ENCODE measurements at regions not wholly inside any gene's neighbourhood (a gene's known extent, or its start where the extent isn't known, plus 50 kb on each side); places are given as distances from the start of the nearest gene placed in this dataset.

DNA sequence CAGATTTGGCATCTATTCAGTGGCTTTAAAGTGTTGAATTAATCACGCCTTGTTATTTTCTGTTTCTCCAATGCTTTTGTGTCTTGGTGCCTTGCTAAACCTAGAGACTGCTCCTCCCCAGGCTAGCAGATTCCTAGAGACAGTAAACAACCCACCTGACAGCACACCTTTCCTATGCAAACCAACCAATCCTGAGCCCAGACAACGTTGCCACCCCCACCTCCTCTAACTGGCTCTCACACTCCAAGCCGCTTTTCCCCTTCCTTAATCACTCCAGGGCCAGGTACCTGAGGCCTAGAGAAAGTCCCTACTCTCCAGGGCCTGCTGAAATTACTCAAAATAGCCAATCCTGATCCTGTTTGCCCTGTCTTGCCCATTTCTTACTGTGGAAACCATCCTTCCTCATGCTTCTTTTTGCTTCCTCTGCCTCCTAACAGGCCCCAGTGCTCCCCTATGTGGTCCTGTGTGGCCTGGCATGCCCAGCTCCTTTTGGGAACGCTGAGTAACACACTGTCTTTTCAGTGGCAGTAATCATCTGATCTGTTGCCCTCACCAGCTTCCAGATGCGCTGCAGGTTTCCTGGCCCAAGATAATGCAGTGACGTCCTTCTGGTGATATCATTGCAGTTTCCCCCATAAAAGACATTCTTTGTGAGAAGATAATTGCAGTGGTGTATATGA is 53.4 kb downstream of the GAS1 start:
- DNase-seq = no peak
- Histone ChIP-seq H3K4me3 (ENCODE audit: low read length) (no peak overlapping the region), H3K27ac (ENCODE audit: low read length) (no peak overlapping the region), H3K36me3 (ENCODE audit: control insufficient read depth, insufficient read depth, low read length) (no peaks in the 10 kb centered on the region), H3K9me3 (replicated peaks; ENCODE audit: control insufficient read depth, low read depth, low read length) (no peaks in the 10 kb centered on the region), H3K27me3 (ENCODE audit: control insufficient read depth, insufficient read depth, low read length) (no peaks in the 10 kb centered on the region), H3K4me1 (ENCODE audit: control insufficient read depth, insufficient read depth, low read length) (no peaks in the 10 kb centered on the region)
- WGBS (ENCODE audit: insufficient coverage) = 49% methylated on average over 3 of the region's 6 CpGs

DNA sequence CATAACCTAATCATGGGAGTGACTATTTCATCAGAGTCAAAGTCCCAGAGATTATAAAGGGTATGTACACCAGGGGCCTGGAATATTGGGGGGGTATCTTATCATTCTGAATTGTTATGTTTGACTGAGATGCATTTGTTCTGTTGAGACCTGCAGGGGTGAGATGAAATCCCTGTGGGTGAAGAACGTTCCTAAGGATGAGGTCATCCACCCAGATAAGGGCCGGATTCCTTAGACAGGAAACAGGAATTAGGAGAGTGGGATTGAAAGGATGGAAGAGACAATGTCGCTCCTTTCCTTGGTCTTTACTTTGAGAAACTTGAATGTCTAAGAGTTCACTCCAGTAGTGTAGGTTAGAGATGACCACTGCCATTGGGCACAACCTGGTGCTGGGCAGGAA is 54.7 kb downstream of the GAS1 start:
- no peaks in the 10 kb centered on the region for H3K9me3 ChIP-seq (replicated peaks; ENCODE audit: control insufficient read depth, low read depth, low read length)
- H3K27me3 ChIP-seq (ENCODE audit: control insufficient read depth, insufficient read depth, low read length) = no peaks in the 10 kb centered on the region
- WGBS (ENCODE audit: insufficient coverage) = 48% methylated on average over 2 of the region's 3 CpGs
- no peaks in the 10 kb centered on the region for H3K4me1 ChIP-seq (ENCODE audit: control insufficient read depth, insufficient read depth, low read length)
- no peaks in the 10 kb centered on the region for H3K36me3 ChIP-seq (ENCODE audit: control insufficient read depth, insufficient read depth, low read length)
- H3K4me3 ChIP-seq (ENCODE audit: low read length) = no peak overlapping the region
- no peak for DNase-seq
- H3K27ac ChIP-seq (ENCODE audit: low read length) = no peak overlapping the region

DNA sequence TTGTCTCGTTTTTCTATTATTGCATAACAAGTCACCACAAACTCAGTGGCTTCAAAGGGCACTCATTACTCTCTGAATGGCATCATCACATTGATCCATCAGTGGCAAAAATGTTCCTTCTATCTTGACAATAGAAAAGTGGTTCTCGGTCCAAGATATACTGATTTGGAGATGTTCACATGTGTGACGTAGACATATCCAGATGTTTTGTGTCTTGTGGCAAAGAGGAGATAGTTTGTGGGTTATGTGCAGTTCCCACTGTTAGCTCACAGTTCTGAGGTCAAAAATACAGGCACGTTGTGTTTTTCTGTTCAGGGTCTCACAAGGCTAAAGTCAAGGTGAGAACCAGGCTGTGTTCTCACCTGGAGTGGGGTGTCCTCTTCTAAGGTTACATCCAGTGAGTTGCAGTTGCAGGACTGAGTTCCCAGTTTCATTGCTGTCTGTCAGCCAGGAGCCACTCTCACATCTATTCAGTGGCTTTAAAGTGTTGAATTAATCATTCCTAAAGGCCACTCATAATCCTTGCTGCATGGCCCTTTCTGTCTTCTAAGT is 55.3 kb downstream of the GAS1 start:
- Histone ChIP-seq H3K9me3 (replicated peaks; ENCODE audit: control insufficient read depth, low read depth, low read length) (no peaks in the 10 kb centered on the region), H3K27me3 (ENCODE audit: control insufficient read depth, insufficient read depth, low read length) (no peaks in the 10 kb centered on the region), H3K36me3 (ENCODE audit: control insufficient read depth, insufficient read depth, low read length) (no peaks in the 10 kb centered on the region), H3K27ac (ENCODE audit: low read length) (no peak overlapping the region), H3K4me3 (ENCODE audit: low read length) (no peak overlapping the region), H3K4me1 (ENCODE audit: control insufficient read depth, insufficient read depth, low read length) (no peaks in the 10 kb centered on the region)
- 80% methylated on average over 2 of the region's 4 CpGs for WGBS (ENCODE audit: insufficient coverage)
- DNase-seq = no peak

DNA sequence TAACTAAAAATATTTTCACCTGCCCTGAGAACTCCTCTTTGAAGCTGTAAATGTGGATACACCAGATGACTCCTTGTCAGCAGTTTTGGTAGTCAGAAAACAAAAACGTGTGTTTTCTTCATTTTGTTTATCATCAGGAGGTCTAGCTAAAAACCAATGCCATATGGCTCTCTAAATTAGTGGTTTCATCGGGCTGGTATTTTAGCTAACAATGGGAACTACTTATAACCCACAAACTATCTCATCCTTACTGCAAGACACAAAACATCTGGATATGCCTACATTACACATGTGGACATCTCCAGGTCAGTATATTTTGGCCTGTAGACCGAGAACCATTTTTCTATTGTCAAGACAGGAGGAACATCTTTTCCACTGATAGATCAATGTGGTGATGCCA is 56.2 kb downstream of the GAS1 start:
- H3K36me3 ChIP-seq (ENCODE audit: control insufficient read depth, insufficient read depth, low read length) = no peaks in the 10 kb centered on the region
- DNase-seq = no peak
- WGBS (ENCODE audit: insufficient coverage) = 88% methylated on average over 1 of the region's 3 CpGs
- no peaks in the 10 kb centered on the region for H3K27me3 ChIP-seq (ENCODE audit: control insufficient read depth, insufficient read depth, low read length)
- H3K27ac ChIP-seq (ENCODE audit: low read length) = no peak overlapping the region
- no peaks in the 10 kb centered on the region for H3K4me1 ChIP-seq (ENCODE audit: control insufficient read depth, insufficient read depth, low read length)
- no peaks in the 10 kb centered on the region for H3K9me3 ChIP-seq (replicated peaks; ENCODE audit: control insufficient read depth, low read depth, low read length)
- no peak overlapping the region for H3K4me3 ChIP-seq (ENCODE audit: low read length)

DNA sequence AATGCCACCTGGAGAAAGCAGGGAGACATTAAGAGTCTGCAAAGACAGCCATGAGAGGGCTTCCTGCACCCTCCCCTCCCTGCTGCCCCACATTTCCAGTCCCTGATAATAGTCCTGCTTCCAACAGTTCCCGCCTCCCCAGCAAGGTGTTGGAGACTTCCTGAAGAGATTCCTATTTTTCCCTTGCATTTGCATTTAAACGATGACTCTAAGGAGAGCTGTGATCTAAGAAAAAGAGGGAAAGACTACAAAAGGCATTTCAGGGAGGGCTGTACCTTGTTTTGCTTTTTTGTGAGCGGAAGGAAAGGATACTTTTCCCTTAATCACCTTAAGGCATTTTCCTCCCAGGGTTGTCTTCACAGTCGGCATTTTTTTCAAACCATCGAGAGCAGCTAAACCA is 62.1 kb downstream of the GAS1 start:
- no peak for DNase-seq
- Histone ChIP-seq H3K9me3 (replicated peaks; ENCODE audit: control insufficient read depth, low read depth, low read length) (no peaks in the 10 kb centered on the region), H3K4me3 (ENCODE audit: low read length) (no peak overlapping the region), H3K36me3 (ENCODE audit: control insufficient read depth, insufficient read depth, low read length) (no peaks in the 10 kb centered on the region), H3K27ac (ENCODE audit: low read length) (no peak overlapping the region), H3K27me3 (ENCODE audit: control insufficient read depth, insufficient read depth, low read length) (no peaks in the 10 kb centered on the region), H3K4me1 (ENCODE audit: control insufficient read depth, insufficient read depth, low read length) (no peaks in the 10 kb centered on the region)
- WGBS (ENCODE audit: insufficient coverage) = no CpG with 5 or more reads among the region's 5 CpGs

DNA sequence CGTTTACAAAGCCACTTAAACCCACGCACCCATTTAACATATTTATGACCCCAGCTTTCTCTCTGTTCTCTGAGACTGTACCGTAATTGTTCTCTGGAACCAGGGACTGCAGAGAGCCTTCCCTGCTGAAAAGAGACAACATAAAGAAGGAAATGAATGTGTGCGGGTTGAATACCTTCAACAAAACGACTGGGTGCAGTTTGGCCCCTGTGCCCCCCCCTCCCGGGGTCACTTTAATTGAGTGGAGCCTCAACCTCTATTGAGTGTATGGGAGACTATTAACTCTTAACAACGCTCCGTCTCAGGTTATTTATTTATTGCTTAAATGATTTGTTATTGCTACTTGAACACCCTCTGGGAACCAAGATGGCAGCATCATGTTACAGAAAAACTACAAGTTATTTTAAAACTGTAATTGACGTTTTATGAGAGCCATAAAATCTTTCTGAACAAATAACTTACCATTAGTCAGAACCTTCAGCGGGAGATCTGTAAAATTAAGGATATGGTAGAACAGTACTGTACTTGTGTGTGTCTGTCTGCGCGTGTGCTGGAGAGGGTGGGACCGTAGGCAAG is 70.6 kb downstream of the GAS1 start:
- Histone ChIP-seq H3K4me3 (ENCODE audit: low read length) (no peak overlapping the region), H3K9me3 (replicated peaks; ENCODE audit: control insufficient read depth, low read depth, low read length) (no peaks in the 10 kb centered on the region), H3K4me1 (ENCODE audit: control insufficient read depth, insufficient read depth, low read length) (no peaks in the 10 kb centered on the region), H3K36me3 (ENCODE audit: control insufficient read depth, insufficient read depth, low read length) (no peaks in the 10 kb centered on the region), H3K27ac (ENCODE audit: low read length) (no peak overlapping the region), H3K27me3 (ENCODE audit: control insufficient read depth, insufficient read depth, low read length) (no peaks in the 10 kb centered on the region)
- DNase-seq = no peak
- WGBS (ENCODE audit: insufficient coverage) = 67% methylated on average over 1 of the region's 13 CpGs

DNA sequence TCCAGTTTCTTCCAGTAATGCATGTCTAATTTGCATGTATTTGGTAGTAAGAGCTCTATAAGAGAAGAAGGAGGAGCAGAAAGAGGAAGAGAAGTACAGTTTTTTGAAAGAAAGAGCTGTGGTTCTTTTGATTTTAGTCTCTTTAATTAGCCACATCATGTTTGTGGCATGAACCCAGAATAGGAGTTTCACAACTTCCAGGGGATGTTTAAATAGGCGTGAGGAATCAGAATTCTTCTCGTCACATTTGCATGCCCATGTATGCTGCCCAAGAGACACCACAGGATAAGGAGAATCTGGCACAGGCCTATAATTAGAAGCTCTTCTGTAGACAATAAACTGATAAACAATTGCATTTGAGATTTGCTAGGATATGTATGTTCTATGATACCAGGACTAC is 78.7 kb downstream of the GAS1 start:
- H3K4me1 ChIP-seq (ENCODE audit: control insufficient read depth, insufficient read depth, low read length) = peaks cover 6% of the 10 kb centered on the region
- no CpG with 5 or more reads among the region's 2 CpGs for WGBS (ENCODE audit: insufficient coverage)
- no peak overlapping the region for H3K27ac ChIP-seq (ENCODE audit: low read length)
- H3K9me3 ChIP-seq (replicated peaks; ENCODE audit: control insufficient read depth, low read depth, low read length) = no peaks in the 10 kb centered on the region
- H3K27me3 ChIP-seq (ENCODE audit: control insufficient read depth, insufficient read depth, low read length) = no peaks in the 10 kb centered on the region
- peak; percentile 20 for DNase-seq
- no peaks in the 10 kb centered on the region for H3K36me3 ChIP-seq (ENCODE audit: control insufficient read depth, insufficient read depth, low read length)
- H3K4me3 ChIP-seq (ENCODE audit: low read length) = no peak overlapping the region

DNA sequence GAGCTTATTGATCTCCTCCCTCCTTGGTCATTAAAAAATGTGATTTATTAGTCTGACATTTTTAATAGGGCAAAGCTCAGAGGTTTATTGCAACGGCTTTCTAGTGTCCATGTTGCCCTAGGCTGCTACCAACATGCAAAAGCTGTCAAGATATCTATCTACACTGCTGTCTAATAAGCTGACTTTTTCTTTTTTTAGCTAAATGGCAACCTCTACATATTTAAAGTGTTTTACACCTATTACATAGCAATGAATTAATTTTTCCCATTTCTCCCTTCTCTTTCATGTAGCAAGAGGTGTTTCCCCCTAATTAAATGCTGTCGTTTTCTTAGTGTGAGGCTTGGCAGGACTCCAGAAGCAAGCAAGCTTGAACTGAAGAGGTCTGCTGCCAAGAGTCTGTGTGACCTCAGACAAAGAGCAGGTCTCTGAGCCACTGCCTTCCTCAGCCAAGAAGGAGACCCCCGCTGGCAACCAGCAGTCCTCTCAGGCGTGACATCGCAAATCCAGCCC is 79.4 kb downstream of the GAS1 start:
- H3K4me1 ChIP-seq (ENCODE audit: control insufficient read depth, insufficient read depth, low read length) = peaks cover 6% of the 10 kb centered on the region
- no peak for DNase-seq
- no peaks in the 10 kb centered on the region for H3K36me3 ChIP-seq (ENCODE audit: control insufficient read depth, insufficient read depth, low read length)
- WGBS (ENCODE audit: insufficient coverage) = no CpG with 5 or more reads among the region's 5 CpGs
- H3K27me3 ChIP-seq (ENCODE audit: control insufficient read depth, insufficient read depth, low read length) = no peaks in the 10 kb centered on the region
- no peaks in the 10 kb centered on the region for H3K9me3 ChIP-seq (replicated peaks; ENCODE audit: control insufficient read depth, low read depth, low read length)
- H3K4me3 ChIP-seq (ENCODE audit: low read length) = no peak overlapping the region
- H3K27ac ChIP-seq (ENCODE audit: low read length) = no peak overlapping the region

DNA sequence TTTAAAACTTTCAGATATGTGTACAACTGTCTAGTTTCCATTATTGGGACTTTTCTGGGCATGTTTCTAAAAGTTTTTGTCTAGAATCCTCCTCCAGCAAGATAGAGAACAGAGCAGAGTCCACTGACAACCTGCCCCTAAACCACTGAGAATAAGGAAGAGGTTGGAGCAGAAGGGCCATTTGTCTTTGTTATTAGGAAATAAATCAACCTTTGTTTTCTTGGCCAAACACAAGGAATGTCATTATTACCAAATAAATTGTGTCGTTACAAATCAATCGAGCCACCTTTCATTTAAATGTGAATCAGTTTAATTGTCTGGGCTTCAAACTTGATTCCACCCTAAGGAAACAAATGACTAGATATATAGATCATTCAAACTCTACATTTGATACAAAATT is 81.4 kb downstream of the GAS1 start:
- no CpG with 5 or more reads among the region's 2 CpGs for WGBS (ENCODE audit: insufficient coverage)
- Histone ChIP-seq H3K4me3 (ENCODE audit: low read length) (no peak overlapping the region), H3K4me1 (ENCODE audit: control insufficient read depth, insufficient read depth, low read length) (peaks cover 6% of the 10 kb centered on the region), H3K27ac (ENCODE audit: low read length) (no peak overlapping the region), H3K36me3 (ENCODE audit: control insufficient read depth, insufficient read depth, low read length) (no peaks in the 10 kb centered on the region), H3K9me3 (replicated peaks; ENCODE audit: control insufficient read depth, low read depth, low read length) (no peaks in the 10 kb centered on the region), H3K27me3 (ENCODE audit: control insufficient read depth, insufficient read depth, low read length) (no peaks in the 10 kb centered on the region)
- no peak for DNase-seq

DNA sequence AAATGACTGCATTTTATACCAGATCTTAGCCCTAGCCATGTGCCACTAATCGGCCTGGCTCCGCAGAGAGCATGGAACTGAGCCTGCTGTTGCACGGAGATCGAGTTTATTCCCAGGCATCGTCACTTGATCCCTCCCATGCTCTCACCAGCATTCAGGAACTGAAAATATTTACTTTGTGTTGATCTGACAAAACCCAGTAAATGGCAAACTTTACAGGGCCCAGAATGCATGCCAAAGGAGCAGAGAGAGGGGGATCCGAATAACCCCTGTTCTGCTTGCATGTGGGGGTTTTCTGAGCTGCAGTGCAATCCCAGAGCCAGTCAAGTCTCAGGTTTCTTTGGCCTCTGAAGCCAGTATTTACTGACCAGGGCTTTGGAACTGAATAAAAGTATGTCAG is 87.3 kb downstream of the GAS1 start:
- Histone ChIP-seq H3K4me1 (ENCODE audit: control insufficient read depth, insufficient read depth, low read length) (peaks cover 27% of the 10 kb centered on the region), H3K27ac (ENCODE audit: low read length) (peak overlapping the region; percentile 69), H3K27me3 (ENCODE audit: control insufficient read depth, insufficient read depth, low read length) (no peaks in the 10 kb centered on the region), H3K4me3 (ENCODE audit: low read length) (no peak overlapping the region), H3K36me3 (ENCODE audit: control insufficient read depth, insufficient read depth, low read length) (no peaks in the 10 kb centered on the region), H3K9me3 (replicated peaks; ENCODE audit: control insufficient read depth, low read depth, low read length) (no peaks in the 10 kb centered on the region)
- 39% methylated on average over 3 of the region's 6 CpGs for WGBS (ENCODE audit: insufficient coverage)
- peak; percentile 66 for DNase-seq
